CD14-positive monocyte (primary cell): ENCODE measurements at regions not wholly inside any gene's neighbourhood (a gene's known extent, or its start where the extent isn't known, plus 50 kb on each side); places are given as distances from the start of the nearest gene placed in this dataset.

ENCODE experiments used
- DNase-seq, 3 donors: peaks; one replicate each; pipeline ENCODE4 v3.0.0-alpha.2; 2011 to 2022
- H2AFZ ChIP-seq: 2 replicates; pipeline ENCODE4 v1.6.0; 2012; ENCODE audit warnings: mild to moderate bottlenecking, low read depth, low read length, inconsistent platforms; ENCODE audit not compliant: insufficient read depth, poor library complexity, severe bottlenecking
- H3K27ac ChIP-seq, 2 donors: 1 replicate in 1 of 2; 2 replicates in 1 of 2; pipeline ENCODE4 v1.5.1; 2012 to 2013; ENCODE audit warnings: low read length in 2 of 2, control low read depth in 1 of 2, inconsistent platforms in 1 of 2, low read depth in 1 of 2, mild to moderate bottlenecking in 1 of 2
- H3K27me3 ChIP-seq, 2 donors: one replicate each; pipeline versions ENCODE4 v1.6.0 to v1.6.1; 2011 to 2013; ENCODE audit warnings: low read length in 2 of 2; ENCODE audit not compliant: control insufficient read depth in 2 of 2, insufficient read depth in 2 of 2
- H3K36me3 ChIP-seq, 2 donors: replicated peaks in 1 of 2; 1 replicate in 1 of 2; 2 replicates in 1 of 2; pipeline versions ENCODE4 v1.5.1 to v1.6.1; 2012 to 2013; ENCODE audit warnings: low read length in 2 of 2, control low read depth in 1 of 2, inconsistent platforms in 1 of 2, mild to moderate bottlenecking in 1 of 2; ENCODE audit not compliant: insufficient read depth in 2 of 2, control insufficient read depth in 1 of 2
- H3K4me1 ChIP-seq, 2 donors: 1 replicate in 1 of 2; 2 replicates in 1 of 2; pipeline versions ENCODE4 v1.5.1 to v1.6.1; 2012 to 2013; ENCODE audit warnings: low read length in 2 of 2, control low read depth in 1 of 2, inconsistent platforms in 1 of 2, mild to moderate bottlenecking in 1 of 2, moderate library complexity in 1 of 2; ENCODE audit not compliant: insufficient read depth in 2 of 2, control insufficient read depth in 1 of 2
- H3K4me2 ChIP-seq: replicated peaks from 2 replicates; pipeline ENCODE3; 2012; ENCODE audit warnings: low read length, moderate library complexity, mild to moderate bottlenecking; ENCODE audit not compliant: poor library complexity, severe bottlenecking; ENCODE audit errors: extremely low read depth
- H3K4me3 ChIP-seq, 3 experiments: fragments of 200-600 bp in 1 of 3; sonication (generic) in 1 of 3; replicated peaks in 1 of 3; 1 replicate in 2 of 3; 2 replicates in 1 of 3; pipeline ENCODE4 v1.5.1; 2011 to 2013; ENCODE audit warnings: low read length in 3 of 3, mild to moderate bottlenecking in 3 of 3, control low read depth in 2 of 3, low read depth in 2 of 3, inconsistent platforms in 1 of 3, moderate library complexity in 1 of 3
- H3K79me2 ChIP-seq: 2 replicates; pipeline ENCODE4 v1.6.0; 2012; ENCODE audit warnings: mild to moderate bottlenecking, control low read depth, inconsistent platforms, low read length, moderate library complexity; ENCODE audit not compliant: insufficient read depth
- H3K9ac ChIP-seq: 2 replicates; pipeline ENCODE4 v1.6.0; 2017; ENCODE audit warnings: low read length, mild to moderate bottlenecking; ENCODE audit not compliant: insufficient read depth, poor library complexity, severe bottlenecking
- H3K9me3 ChIP-seq, 2 donors: replicated peaks in 1 of 2; 1 replicate in 1 of 2; 2 replicates in 1 of 2; pipeline versions ENCODE4 v1.5.1 to v1.6.1; 2012 to 2013; ENCODE audit warnings: low read length in 2 of 2, control low read depth in 1 of 2; ENCODE audit not compliant: control insufficient read depth in 1 of 2, insufficient read depth in 1 of 2
- H4K20me1 ChIP-seq: 2 replicates; pipeline ENCODE4 v1.6.0; 2012; ENCODE audit warnings: mild to moderate bottlenecking, low read length, control low read depth, moderate library complexity; ENCODE audit not compliant: insufficient read depth
- H3K27ac Mint-ChIP-seq, 7 donors: one replicate each; pipeline ENCODE4 v1.8.0; 2020; ENCODE audit warnings: mild to moderate bottlenecking in 7 of 7, mixed read lengths in 7 of 7, moderate library complexity in 6 of 7, inconsistent platforms in 2 of 7
- H3K27me3 Mint-ChIP-seq, 3 donors: one replicate each; pipeline ENCODE4 v1.8.0; 2021 to 2022; ENCODE audit warnings: low read depth in 3 of 3, mild to moderate bottlenecking in 3 of 3, mixed read lengths in 3 of 3, moderate library complexity in 3 of 3, inconsistent platforms in 1 of 3
- H3K36me3 Mint-ChIP-seq, 2 donors: one replicate each; pipeline ENCODE4 v1.8.0; 2020; ENCODE audit warnings: mixed read lengths in 2 of 2, inconsistent platforms in 1 of 2, mild to moderate bottlenecking in 1 of 2
- H3K4me1 Mint-ChIP-seq: one replicate; pipeline ENCODE4 v1.8.0; 2020; ENCODE audit warnings: mild to moderate bottlenecking, mixed read lengths
- H3K4me3 Mint-ChIP-seq, 2 donors: one replicate each; pipeline ENCODE4 v1.8.0; 2020; ENCODE audit warnings: mild to moderate bottlenecking in 2 of 2, mixed read lengths in 2 of 2, moderate library complexity in 1 of 2
- H3K9me3 Mint-ChIP-seq, 7 donors: one replicate each; pipeline ENCODE4 v1.8.0; 2020 to 2022; ENCODE audit warnings: mixed read lengths in 7 of 7, mild to moderate bottlenecking in 6 of 7, moderate library complexity in 6 of 7, inconsistent platforms in 2 of 7
- CTCF ChIP-seq: fragments of 200-600 bp; IDR thresholded peaks from one replicate; pipeline ENCODE4 v1.8.0; 2022; ENCODE audit warnings: antibody characterized with exemption, mild to moderate bottlenecking
- WGBS: methylation state at CpG from one replicate; pipeline ENCODE4 v1.1.5; 2013; ENCODE audit warnings: missing lambda C conversion rate; ENCODE audit not compliant: insufficient coverage; 5-methylcytosine and 5-hydroxymethylcytosine counted together
- intact Hi-C, 2 donors: fragments of 100-400 bp; cut with micrococcal nuclease; formaldehyde crosslinking; loops; one replicate each; pipeline versions ENCODE4 v1.15.0 to v1.15.1; 2023

- Histone ChIP-seq H3K36me3 (no peaks in the 10 kb centered on the region), H3K9me3 (no peaks in the 10 kb centered on the region), H3K27me3 (no peaks in the 10 kb centered on the region), H3K9ac (no peak overlapping the region), H3K79me2 (no peaks in the 10 kb centered on the region), H2AFZ (no peak overlapping the region), H3K4me1 (no peaks in the 10 kb centered on the region), H3K4me2 (no peak overlapping the region), H4K20me1 (no peaks in the 10 kb centered on the region), H3K4me3 (no peak overlapping the region), H3K27ac (no peak overlapping the region)
- Mint-ChIP-seq H3K27me3 (peaks cover 3 to 5% (median 3%) of the 10 kb centered on the region in 3 donors), H3K4me1 (peaks cover 10% of the 10 kb centered on the region), H3K36me3 (peaks cover 10 to 17% of the 10 kb centered on the region in 2 donors), H3K27ac (peak overlapping the region in 1 of 7 donors; percentile 42), H3K4me3 (no peak overlapping the region), H3K9me3 (peaks cover 0 to 3% (median 0%) of the 10 kb centered on the region in 7 donors)
- DNase-seq: no peak
- intact Hi-C loops: loop anchor here in 1 of 2 donors (10.0 kb wide), 1 partner anchor 180 kb away; no protein-coding TSS in a partner anchor
- no peak for TF ChIP-seq CTCF
- WGBS: 61% methylated on average over 4 of the region's 11 CpGs
Observed at GRCh38 chr2:128504246-128505149, 185.8 kb upstream of the HS6ST1 start.

GRCh38 chr2:128505150-128505490, 186.5 kb upstream of the HS6ST1 start:
- H3K9ac ChIP-seq: no peak overlapping the region
- H3K4me3 Mint-ChIP-seq: no peak overlapping the region
- H3K36me3 Mint-ChIP-seq: peaks cover 10 to 17% of the 10 kb centered on the region in 2 donors
- H3K27ac Mint-ChIP-seq: peak overlapping the region in 1 of 7 donors; percentile 42
- H3K4me1 Mint-ChIP-seq: peaks cover 10% of the 10 kb centered on the region
- H4K20me1 ChIP-seq: no peaks in the 10 kb centered on the region
- intact Hi-C loops: loop anchor here in 1 of 2 donors (10.0 kb wide), 1 partner anchor 180 kb away; no protein-coding TSS in a partner anchor
- H3K4me1 ChIP-seq: no peaks in the 10 kb centered on the region
- no peaks in the 10 kb centered on the region for H3K9me3 ChIP-seq
- no peaks in the 10 kb centered on the region for H3K27me3 ChIP-seq
- no peaks in the 10 kb centered on the region for H3K79me2 ChIP-seq
- H3K9me3 Mint-ChIP-seq: peaks cover 0 to 3% (median 0%) of the 10 kb centered on the region in 7 donors
- no peak overlapping the region for H3K27ac ChIP-seq
- WGBS: 93% methylated on average over 5 of the region's 6 CpGs
- peaks cover 3% of the 10 kb centered on the region in 3 donors for H3K27me3 Mint-ChIP-seq
- no peak for TF ChIP-seq CTCF
- H3K4me2 ChIP-seq: no peak overlapping the region
- H3K4me3 ChIP-seq: no peak overlapping the region
- no peak for DNase-seq
- H3K36me3 ChIP-seq: no peaks in the 10 kb centered on the region
- H2AFZ ChIP-seq: no peak overlapping the region
